NT2/D1 (cell line): ENCODE measurements at regions not wholly inside any gene's neighbourhood (a gene's known extent, or its start where the extent isn't known, plus 50 kb on each side); places are given as distances from the start of the nearest gene placed in this dataset.
"Not testable (repeated sequence)": the region's sequence is repeated elsewhere in the genome, so short reads cannot be mapped to it uniquely, and the experiment has no call there.

Source experiments
- SUZ12 ChIP-seq: IDR thresholded peaks from 2 replicates; pipeline ENCODE4 v1.6.1; 2011; ENCODE audit not compliant: insufficient read length, insufficient read depth; ENCODE audit errors: extremely low read depth
- YY1 ChIP-seq: IDR thresholded peaks from 2 replicates; pipeline ENCODE4 v1.6.1; 2011; ENCODE audit not compliant: insufficient read length, insufficient read depth
- ZNF274 ChIP-seq: IDR thresholded peaks from 2 replicates; pipeline ENCODE4 v1.6.1; 2011; ENCODE audit warnings: mild to moderate bottlenecking, low read depth, low read length

DNA sequence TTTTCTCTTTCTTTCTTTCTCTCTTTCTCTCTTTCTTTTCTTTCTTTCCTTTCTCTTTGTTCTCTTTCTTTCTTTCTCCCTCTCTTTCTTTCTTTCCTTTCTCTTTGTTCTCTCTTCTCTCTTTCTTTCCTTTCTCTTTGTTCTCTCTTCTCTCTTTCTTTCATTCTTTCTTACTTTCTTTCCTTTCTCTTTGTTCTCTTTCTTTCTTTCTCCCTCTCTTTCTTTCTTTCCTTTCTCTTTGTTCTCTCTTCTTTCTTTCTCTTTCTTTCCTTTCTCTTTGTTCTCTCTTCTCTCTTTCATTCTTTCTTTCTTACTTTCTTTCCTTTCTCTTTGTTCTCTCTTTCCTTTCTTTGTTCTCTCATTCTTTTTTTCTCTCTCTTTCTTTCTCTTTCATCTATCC is 617.4 kb downstream of the CDH8 start:
- TF ChIP-seq ZNF274, SUZ12, YY1: not testable (repeated sequence)
